Activated T-helper 1 cell treated with anti-CD3 and anti-CD28 coated beads, Interleukin-12 subunit alpha, Interleukin-12 subunit beta, Interleukin-2, Interleukin-4 antibody, amounts not matched to agents 30 ng/mL and 10 ng/mL and 1 ng/mL, durations not matched to agents 14 hours and 24 hours and 36 hours (primary cell): ENCODE measurements at regions not wholly inside any gene's neighbourhood (a gene's known extent, or its start where the extent isn't known, plus 50 kb on each side); places are given as distances from the start of the nearest gene placed in this dataset.
"Not testable (repeated sequence)": the region's sequence is repeated elsewhere in the genome, so short reads cannot be mapped to it uniquely, and the experiment has no call there.

ENCODE experiments used
- DNase-seq: peaks from one replicate; pipeline ENCODE4 v3.0.0; 2021; ENCODE audit warnings: low spot score
- H3K27ac Mint-ChIP-seq: one replicate; pipeline ENCODE4 v1.8.0; 2021; ENCODE audit warnings: mild to moderate bottlenecking, mixed read lengths
- H3K27me3 Mint-ChIP-seq: one replicate; pipeline ENCODE4 v1.8.0; 2022; ENCODE audit warnings: mild to moderate bottlenecking, moderate library complexity, mixed read lengths; ENCODE audit not compliant: insufficient read depth
- H3K36me3 Mint-ChIP-seq: one replicate; pipeline ENCODE4 v1.8.0; 2021; ENCODE audit warnings: low read depth, mixed read lengths
- H3K4me1 Mint-ChIP-seq: one replicate; pipeline ENCODE4 v1.8.0; 2021; ENCODE audit warnings: low read depth, mixed read lengths
- H3K4me3 Mint-ChIP-seq: one replicate; pipeline ENCODE4 v1.8.0; 2021; ENCODE audit warnings: mild to moderate bottlenecking, moderate library complexity, mixed read lengths
- H3K9me3 Mint-ChIP-seq: one replicate; pipeline ENCODE4 v1.8.0; 2021; ENCODE audit warnings: mixed read lengths
- intact Hi-C: fragments of 100-400 bp; cut with micrococcal nuclease; formaldehyde crosslinking; loops from one replicate; pipeline ENCODE4 v1.15.1; 2024

DNA sequence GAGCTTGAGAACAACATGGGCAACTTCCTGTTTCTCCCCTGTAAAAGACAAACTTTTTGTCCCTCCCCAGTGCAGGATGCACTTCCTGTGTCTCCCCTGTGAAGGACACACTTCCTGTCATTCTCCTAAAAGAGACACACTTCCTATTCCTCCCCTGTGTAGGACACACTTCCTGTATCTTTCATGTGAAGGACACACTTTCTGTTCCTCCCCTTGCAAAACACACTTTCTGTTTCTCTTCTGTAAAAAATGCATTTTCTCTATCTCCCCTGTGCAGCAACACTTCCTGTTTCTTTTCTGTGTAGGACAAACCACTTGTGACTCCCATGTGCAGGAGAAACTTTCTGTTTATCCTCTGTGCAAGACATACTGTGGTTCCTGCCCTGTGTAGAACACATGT is 488.6 kb upstream of the USP9Y start:
- no peak for DNase-seq
- H3K4me1 Mint-ChIP-seq, result peaks cover 28% of the 10 kb centered on the region
- H3K36me3 Mint-ChIP-seq, result no peaks in the 10 kb centered on the region
- no peaks in the 10 kb centered on the region for H3K27me3 Mint-ChIP-seq
- no peak overlapping the region for H3K4me3 Mint-ChIP-seq
- intact Hi-C loops, result no loop called here
- no peak overlapping the region for H3K27ac Mint-ChIP-seq
- H3K9me3 Mint-ChIP-seq, result peaks cover 56% of the 10 kb centered on the region

DNA sequence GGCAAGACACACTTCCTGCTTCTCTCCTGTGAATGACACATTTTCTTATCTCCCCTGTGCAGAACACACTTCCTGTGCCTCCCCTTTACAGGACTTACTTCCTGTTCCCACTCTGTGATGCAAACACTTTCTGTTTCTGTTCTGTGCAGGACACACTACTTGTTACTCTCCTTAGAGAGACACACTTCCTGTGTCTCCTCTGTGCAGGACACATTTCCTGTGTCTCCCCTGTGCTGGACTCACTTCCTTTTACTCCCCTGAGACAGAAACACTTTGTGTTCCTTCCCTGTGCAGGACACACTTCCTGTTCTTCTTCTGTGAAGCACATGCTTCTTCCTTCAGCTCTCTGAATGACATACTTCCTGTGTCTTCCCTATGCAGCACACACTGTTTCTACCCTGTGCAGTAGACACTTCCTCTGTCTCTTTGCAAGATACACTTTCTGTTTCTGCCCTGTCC is 485.4 kb upstream of the USP9Y start:
- Mint-ChIP-seq H3K4me1 (peaks cover 28% of the 10 kb centered on the region), H3K27me3 (no peaks in the 10 kb centered on the region), H3K9me3 (peaks cover 67% of the 10 kb centered on the region), H3K4me3 (no peak overlapping the region), H3K27ac (no peak overlapping the region), H3K36me3 (no peaks in the 10 kb centered on the region)
- no peak for DNase-seq
- intact Hi-C loops, result no loop called here

DNA sequence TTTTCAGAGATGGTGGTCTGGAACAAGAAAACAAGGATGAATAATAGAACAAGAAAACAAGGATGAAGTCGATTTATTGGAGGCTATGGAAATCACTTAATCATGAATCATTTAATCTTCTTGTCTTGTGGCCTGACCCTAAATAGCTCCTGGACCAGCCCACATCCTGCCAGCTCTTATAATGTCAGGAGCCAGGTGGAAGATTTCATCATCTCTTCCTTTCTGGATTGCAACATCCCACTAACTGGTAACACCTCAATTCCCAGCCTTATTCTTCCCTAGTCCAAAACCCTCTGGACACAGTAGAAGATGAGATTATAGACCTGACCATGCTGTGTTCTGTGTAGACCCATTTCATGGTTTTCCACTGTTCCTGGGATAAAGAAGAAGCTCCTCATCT is 470.1 kb upstream of the USP9Y start:
- Mint-ChIP-seq H3K4me3 (no peak overlapping the region), H3K36me3 (no peaks in the 10 kb centered on the region), H3K27ac (no peak overlapping the region), H3K4me1 (no peaks in the 10 kb centered on the region), H3K27me3 (no peaks in the 10 kb centered on the region), H3K9me3 (no peaks in the 10 kb centered on the region)
- intact Hi-C loops, result no loop called here
- no peak for DNase-seq

- Mint-ChIP-seq H3K36me3 (no peaks in the 10 kb centered on the region), H3K27ac (no peak overlapping the region), H3K27me3 (no peaks in the 10 kb centered on the region), H3K4me1 (no peaks in the 10 kb centered on the region), H3K9me3 (no peaks in the 10 kb centered on the region), H3K4me3 (no peak overlapping the region)
- no peak for DNase-seq
- intact Hi-C loops, result no loop called here
These were observed 464.6 kb upstream of the USP9Y start for GRCh38 chrY:12236399-12236798.

DNA sequence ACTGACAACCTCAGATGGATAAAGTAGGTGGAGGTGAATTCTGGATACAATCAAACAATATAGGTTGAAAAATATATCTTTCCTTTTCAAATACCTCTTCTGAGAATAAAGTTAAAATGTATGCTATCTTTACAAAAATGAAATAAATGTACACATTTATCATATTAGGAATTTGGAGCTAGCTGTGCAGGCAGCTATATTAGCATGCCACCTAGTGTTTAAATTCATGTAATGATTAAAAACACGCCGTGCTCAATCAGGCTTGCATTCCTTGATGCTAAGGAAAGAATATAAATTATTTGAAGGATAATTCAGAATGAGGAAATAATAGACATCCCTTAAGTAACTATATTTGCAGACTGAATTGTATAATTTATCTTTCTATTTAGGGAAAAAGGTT is 460.7 kb upstream of the USP9Y start:
- H3K27me3 Mint-ChIP-seq, H3K27ac Mint-ChIP-seq, intact Hi-C loops, H3K9me3 Mint-ChIP-seq, H3K4me1 Mint-ChIP-seq, H3K4me3 Mint-ChIP-seq, H3K36me3 Mint-ChIP-seq, DNase-seq: not testable (repeated sequence)

DNA sequence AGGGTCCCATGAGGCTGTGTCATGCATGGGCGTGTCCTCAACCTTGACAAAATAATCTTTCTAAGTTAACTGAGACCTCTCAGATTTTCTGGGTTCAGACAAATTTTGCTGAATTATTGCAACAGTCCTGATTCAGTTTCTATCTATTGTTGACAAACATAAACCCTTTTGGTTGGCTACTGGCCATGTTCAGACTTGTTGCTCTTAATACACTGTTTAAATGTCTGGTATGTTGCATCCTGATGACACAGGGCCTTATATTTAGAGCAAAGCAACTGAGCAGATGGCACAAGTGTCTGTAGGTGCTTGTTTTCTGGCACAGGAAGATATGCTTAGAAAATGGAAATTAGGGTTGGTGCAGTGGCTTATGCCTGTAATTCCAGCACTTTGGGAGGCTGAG is 456.9 kb upstream of the USP9Y start:
- H3K36me3 Mint-ChIP-seq, result no peaks in the 10 kb centered on the region
- DNase-seq, result no peak
- H3K27me3 Mint-ChIP-seq, result no peaks in the 10 kb centered on the region
- no peaks in the 10 kb centered on the region for H3K9me3 Mint-ChIP-seq
- H3K4me3 Mint-ChIP-seq, result no peak overlapping the region
- intact Hi-C loops, result no loop called here
- H3K4me1 Mint-ChIP-seq, result no peaks in the 10 kb centered on the region
- H3K27ac Mint-ChIP-seq, result no peak overlapping the region

GRCh38 chrY:12253756-12254155 is 447.3 kb upstream of the USP9Y start:
- Mint-ChIP-seq H3K4me3 (no peak overlapping the region), H3K27me3 (no peaks in the 10 kb centered on the region), H3K27ac (no peak overlapping the region), H3K4me1 (no peaks in the 10 kb centered on the region), H3K36me3 (no peaks in the 10 kb centered on the region), H3K9me3 (no peaks in the 10 kb centered on the region)
- intact Hi-C loops, result no loop called here
- DNase-seq, result no peak

DNA sequence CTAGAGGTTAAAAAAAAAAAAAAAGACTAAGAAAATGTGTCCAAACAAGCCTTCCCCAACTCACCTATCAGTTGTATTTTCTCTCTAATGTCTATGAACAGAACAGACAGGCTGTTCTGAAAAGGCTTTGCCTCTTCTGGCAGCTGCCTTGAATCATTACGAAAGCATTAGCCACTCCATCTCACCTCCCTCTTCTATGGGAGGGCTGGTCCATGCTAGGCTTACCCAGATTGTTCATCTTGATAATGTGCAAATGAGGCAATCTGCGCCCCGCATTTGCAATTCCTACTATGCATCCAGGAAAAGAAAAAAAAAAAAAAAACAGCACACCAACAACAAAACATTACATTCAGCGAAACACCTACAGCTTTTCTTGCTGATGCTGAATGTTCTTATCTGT is 429.9 kb upstream of the USP9Y start:
- no peak overlapping the region for H3K4me3 Mint-ChIP-seq
- no peak overlapping the region for H3K27ac Mint-ChIP-seq
- DNase-seq, result no peak
- H3K36me3 Mint-ChIP-seq, result no peaks in the 10 kb centered on the region
- intact Hi-C loops, result no loop called here
- H3K9me3 Mint-ChIP-seq, result no peaks in the 10 kb centered on the region
- H3K27me3 Mint-ChIP-seq, result no peaks in the 10 kb centered on the region
- H3K4me1 Mint-ChIP-seq, result no peaks in the 10 kb centered on the region

DNA sequence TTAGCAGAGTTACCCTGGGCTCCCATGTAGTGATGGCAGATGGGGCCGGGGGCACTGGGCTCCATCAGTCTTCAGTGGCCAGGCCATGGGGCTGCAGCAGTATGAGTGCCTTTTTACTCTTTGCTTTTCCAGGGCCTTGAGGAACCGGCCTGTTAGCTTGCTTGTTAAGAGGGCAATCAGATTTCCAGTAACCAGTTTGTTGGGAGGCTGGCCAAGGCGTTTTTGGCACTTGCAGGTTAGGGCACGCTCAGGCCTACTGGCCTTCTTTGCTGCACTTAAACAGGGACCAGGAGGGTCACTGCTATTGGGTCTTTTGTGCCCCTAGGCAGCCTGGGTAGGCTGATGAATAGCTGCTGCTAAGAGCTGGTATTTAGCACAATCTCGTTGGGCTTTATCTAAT is 415.4 kb upstream of the USP9Y start:
- H3K4me1 Mint-ChIP-seq, result no peaks in the 10 kb centered on the region
- H3K4me3 Mint-ChIP-seq, result no peak overlapping the region
- H3K9me3 Mint-ChIP-seq, result no peaks in the 10 kb centered on the region
- H3K27ac Mint-ChIP-seq, result no peak overlapping the region
- no peaks in the 10 kb centered on the region for H3K36me3 Mint-ChIP-seq
- H3K27me3 Mint-ChIP-seq, result peaks cover 1% of the 10 kb centered on the region
- no peak for DNase-seq
- intact Hi-C loops, result no loop called here

DNA sequence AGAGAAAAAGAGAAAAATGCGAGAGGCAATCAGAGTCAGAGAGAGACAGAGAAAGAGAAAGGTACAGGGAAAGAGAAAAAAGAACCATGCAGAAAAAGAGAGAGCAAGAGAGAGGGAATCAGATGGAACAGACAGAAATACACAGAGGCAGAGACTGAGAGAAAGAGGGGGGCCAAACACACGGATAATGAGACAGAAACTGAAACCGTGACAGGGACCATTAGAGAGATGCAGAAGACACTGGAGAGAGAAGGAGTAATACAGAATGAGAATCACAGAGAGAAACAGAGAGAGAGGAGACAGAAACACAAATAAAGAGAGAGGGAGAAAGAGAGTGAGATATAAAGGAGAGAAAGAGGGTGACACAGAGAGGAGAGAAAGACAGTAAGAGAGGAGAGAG is 412.1 kb upstream of the USP9Y start:
- H3K4me1 Mint-ChIP-seq, result no peaks in the 10 kb centered on the region
- H3K4me3 Mint-ChIP-seq, result no peak overlapping the region
- intact Hi-C loops, result no loop called here
- no peak for DNase-seq
- peaks cover 1% of the 10 kb centered on the region for H3K27me3 Mint-ChIP-seq
- no peaks in the 10 kb centered on the region for H3K36me3 Mint-ChIP-seq
- no peaks in the 10 kb centered on the region for H3K9me3 Mint-ChIP-seq
- H3K27ac Mint-ChIP-seq, result no peak overlapping the region

DNA sequence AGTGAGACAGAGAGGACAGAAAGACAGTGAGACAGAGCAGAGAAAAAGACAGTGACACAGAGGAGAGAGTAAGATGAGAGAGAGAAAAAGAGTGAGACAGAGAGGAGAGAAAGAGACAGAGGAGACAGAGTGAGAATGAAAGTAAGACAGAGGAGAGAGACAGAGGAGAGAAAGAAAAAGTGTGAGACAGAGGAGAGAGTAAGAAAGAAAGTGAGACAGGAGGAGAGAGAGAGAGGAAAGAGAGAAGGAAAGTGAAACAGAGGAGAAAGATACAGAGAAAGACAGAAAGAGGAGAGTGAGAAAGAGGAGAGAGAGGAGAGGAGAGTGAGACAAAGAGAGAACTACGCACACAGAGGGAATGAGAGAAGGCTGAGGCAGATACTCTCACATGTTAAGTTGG is 411.6 kb upstream of the USP9Y start:
- Mint-ChIP-seq H3K9me3 (no peaks in the 10 kb centered on the region), H3K27ac (no peak overlapping the region), H3K27me3 (peaks cover 1% of the 10 kb centered on the region), H3K4me1 (no peaks in the 10 kb centered on the region), H3K4me3 (no peak overlapping the region), H3K36me3 (no peaks in the 10 kb centered on the region)
- no peak for DNase-seq
- intact Hi-C loops, result no loop called here

- Mint-ChIP-seq H3K9me3 (no peaks in the 10 kb centered on the region), H3K27me3 (no peaks in the 10 kb centered on the region)
These were observed 408.5 kb upstream of the USP9Y start for GRCh38 chrY:12292542-12292941.

GRCh38 chrY:12296460-12296859 is 404.6 kb upstream of the USP9Y start:
- no peaks in the 10 kb centered on the region for H3K36me3 Mint-ChIP-seq
- no peaks in the 10 kb centered on the region for H3K4me1 Mint-ChIP-seq
- H3K27me3 Mint-ChIP-seq, result no peaks in the 10 kb centered on the region
- H3K9me3 Mint-ChIP-seq, result no peaks in the 10 kb centered on the region
- no peak overlapping the region for H3K27ac Mint-ChIP-seq
- intact Hi-C loops, result no loop called here
- H3K4me3 Mint-ChIP-seq, result no peak overlapping the region
- no peak for DNase-seq

More at GRCh38 chrY:12292542-12292941, 408.5 kb upstream of the USP9Y start:
- Mint-ChIP-seq H3K36me3 (no peaks in the 10 kb centered on the region), H3K4me3 (no peak overlapping the region), H3K4me1 (no peaks in the 10 kb centered on the region), H3K27ac (no peak overlapping the region)
- intact Hi-C loops, result no loop called here
- DNase-seq, result no peak

DNA sequence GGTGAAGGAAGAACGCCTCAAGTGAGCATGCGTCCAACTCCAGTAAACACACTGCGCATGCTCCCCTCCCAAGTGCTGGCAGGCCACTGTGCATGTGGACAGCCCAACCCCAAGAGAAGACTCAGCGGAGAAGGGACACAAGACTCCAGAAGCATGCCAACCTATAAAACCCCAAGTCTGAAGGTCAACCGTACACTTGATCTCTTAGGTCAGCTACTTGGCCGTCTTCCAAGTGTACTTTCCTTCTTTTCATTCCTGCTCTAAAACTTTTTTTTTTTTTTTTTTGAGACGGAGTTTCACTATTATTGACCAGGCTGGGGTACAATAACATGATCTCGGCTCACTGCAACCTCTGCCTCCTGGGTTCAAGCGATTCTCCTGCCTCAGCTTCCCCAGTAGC is 401.2 kb upstream of the USP9Y start:
- H3K9me3 Mint-ChIP-seq, H3K4me1 Mint-ChIP-seq, intact Hi-C loops, H3K36me3 Mint-ChIP-seq, DNase-seq, H3K27ac Mint-ChIP-seq, H3K27me3 Mint-ChIP-seq, H3K4me3 Mint-ChIP-seq: not testable (repeated sequence)
